BE2C (cell line): ENCODE measurements at regions not wholly inside any gene's neighbourhood (a gene's known extent, or its start where the extent isn't known, plus 50 kb on each side); places are given as distances from the start of the nearest gene placed in this dataset.

Experiments
- DNase-seq: peaks from one replicate; pipeline ENCODE4 v3.0.0-alpha.2; 2020
- H3K27me3 ChIP-seq: fragments of 250-450 bp; sonication (Bioruptor Pico); 2 replicates; pipeline ENCODE4 v1.5.1; 2020; ENCODE audit warnings: mild to moderate bottlenecking
- H3K36me3 ChIP-seq: fragments of 250-450 bp; sonication (Bioruptor Pico); 2 replicates; pipeline ENCODE4 v1.5.1; 2020; ENCODE audit warnings: mild to moderate bottlenecking
- H3K4me1 ChIP-seq: fragments of 250-450 bp; sonication (Bioruptor Pico); 2 replicates; pipeline ENCODE4 v1.5.1; 2020
- H3K4me3 ChIP-seq: 2 replicates; pipeline ENCODE4 v1.5.1; 2011; ENCODE audit warnings: low read depth, low read length
- H3K9me3 ChIP-seq: fragments of 250-450 bp; sonication (Bioruptor Pico); 2 replicates; pipeline ENCODE4 v1.5.1; 2020
- CTCF ChIP-seq: IDR thresholded peaks from 2 replicates; pipeline ENCODE4 v1.5.1; 2012; ENCODE audit warnings: mild to moderate bottlenecking, low read depth, low read length

DNA sequence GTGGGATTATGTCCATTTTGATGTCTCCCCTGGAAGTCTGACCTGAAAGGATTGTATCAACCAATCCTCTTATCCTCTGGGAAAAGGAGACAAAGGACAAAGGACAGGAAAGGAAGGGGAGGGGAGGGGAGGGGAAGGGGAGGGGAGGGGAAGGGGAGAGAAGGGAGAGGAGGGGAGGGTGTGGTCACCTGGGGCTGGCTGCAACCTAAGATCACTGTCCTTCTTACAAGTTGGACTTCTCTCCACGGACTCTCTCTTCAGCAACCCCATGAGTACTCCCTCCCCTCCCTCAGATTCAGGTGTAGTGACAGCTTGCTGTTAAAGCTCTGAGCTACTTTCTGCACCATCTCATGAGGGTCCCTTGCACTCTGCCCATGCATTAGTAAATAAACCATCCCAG, 58.9 kb upstream of the KLHL31 start:
- H3K4me3 ChIP-seq = no peak overlapping the region
- no peaks in the 10 kb centered on the region for H3K36me3 ChIP-seq
- no peaks in the 10 kb centered on the region for H3K9me3 ChIP-seq
- peaks cover 5% of the 10 kb centered on the region for H3K27me3 ChIP-seq
- TF ChIP-seq CTCF = no peak
- no peaks in the 10 kb centered on the region for H3K4me1 ChIP-seq
- DNase-seq = no peak

GRCh38 chr6:53723331-53723730, 57.8 kb upstream of the KLHL31 start:
- Histone ChIP-seq H3K9me3 (no peaks in the 10 kb centered on the region), H3K4me3 (no peak overlapping the region)

DNA sequence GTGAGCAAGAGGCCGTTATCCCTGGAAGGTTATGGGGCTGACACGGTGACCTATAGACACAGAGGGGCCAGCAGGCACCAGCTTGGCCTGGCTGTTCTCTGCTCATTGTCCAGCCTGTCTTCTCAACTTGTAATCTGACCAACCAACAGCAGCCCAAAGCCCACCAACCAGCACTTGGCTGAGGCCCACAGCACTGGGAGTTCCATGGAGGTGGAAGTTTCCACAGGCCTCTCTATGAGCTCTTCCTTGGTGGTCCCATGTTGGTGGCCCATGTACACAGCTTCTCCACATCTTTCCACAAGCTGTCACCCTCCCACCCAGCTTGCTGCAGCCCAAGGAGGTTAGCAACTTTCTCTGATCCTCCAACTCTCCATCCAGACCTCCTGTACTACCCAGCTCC, 56.2 kb upstream of the KLHL31 start:
- DNase-seq = no peak
- H3K4me1 ChIP-seq = no peaks in the 10 kb centered on the region
- H3K4me3 ChIP-seq = no peak overlapping the region
- no peaks in the 10 kb centered on the region for H3K36me3 ChIP-seq
- no peak for TF ChIP-seq CTCF
- H3K9me3 ChIP-seq = no peaks in the 10 kb centered on the region
- peaks cover 9% of the 10 kb centered on the region for H3K27me3 ChIP-seq

More at GRCh38 chr6:53723331-53723730, 57.8 kb upstream of the KLHL31 start:
- no peak for TF ChIP-seq CTCF
- Histone ChIP-seq H3K4me1 (no peaks in the 10 kb centered on the region), H3K27me3 (peaks cover 9% of the 10 kb centered on the region), H3K36me3 (no peaks in the 10 kb centered on the region)
- DNase-seq = no peak

DNA sequence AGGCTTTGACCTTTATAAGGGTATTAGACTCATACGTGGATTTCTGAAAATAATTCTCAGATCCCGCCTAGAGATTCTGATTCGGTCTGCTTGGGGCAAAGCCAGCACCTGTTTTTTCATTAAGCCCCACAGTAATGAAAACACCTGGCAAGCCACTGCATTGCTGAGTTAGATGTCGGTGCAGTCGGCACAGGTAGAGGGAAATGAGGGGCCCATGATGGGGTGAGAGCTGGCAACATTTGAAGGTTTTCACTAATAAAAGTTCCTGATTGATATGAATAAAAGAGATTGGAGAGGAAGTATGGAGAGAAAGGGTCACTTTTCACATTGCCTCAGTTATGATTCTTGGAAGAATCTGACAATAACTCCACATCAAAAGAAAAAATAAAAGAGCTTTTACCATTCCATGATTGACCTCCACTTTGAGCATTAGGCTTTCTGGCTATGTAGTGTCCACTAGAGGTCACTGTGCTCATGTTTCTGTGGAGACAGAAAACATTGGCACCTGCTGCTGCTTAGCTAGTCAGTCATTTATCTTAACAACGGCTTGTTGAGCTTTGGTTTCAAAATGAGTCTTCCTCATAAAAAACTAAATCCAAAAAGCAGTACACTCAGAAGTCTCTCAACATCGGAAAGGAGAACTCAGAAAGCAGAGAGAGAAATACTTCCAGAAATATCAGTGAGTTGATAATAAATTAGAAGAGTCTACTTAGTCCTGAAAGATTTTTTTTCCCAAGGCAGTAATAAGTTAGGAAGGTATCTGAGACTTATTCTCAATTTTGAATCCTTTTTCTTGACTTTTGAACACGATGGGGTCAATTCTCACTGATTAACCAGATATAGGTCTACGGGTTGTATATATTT, 53.3 kb upstream of the KLHL31 start:
- H3K4me3 ChIP-seq = no peak overlapping the region

DNA sequence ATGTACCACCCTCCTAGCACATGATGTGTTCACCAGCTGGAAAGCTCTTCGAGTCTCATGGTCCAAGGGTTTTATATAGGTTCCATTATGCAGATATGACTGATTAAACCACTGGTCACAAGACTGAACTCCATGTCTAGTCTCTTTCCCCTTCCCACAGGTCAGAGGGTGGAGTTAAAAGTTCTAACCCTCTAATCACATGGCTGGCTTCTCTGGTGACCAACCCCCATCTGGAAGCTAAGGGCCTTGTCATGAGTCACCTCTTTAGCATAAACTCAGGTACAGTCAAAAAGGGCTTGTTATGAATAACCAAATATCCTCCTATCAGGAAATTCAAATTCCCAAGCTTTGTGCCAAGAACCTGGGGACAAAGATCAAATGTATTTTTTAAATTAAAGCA, 52.0 kb upstream of the KLHL31 start:
- Histone ChIP-seq H3K4me1 (no peaks in the 10 kb centered on the region), H3K27me3 (peaks cover 13% of the 10 kb centered on the region), H3K36me3 (no peaks in the 10 kb centered on the region), H3K9me3 (no peaks in the 10 kb centered on the region), H3K4me3 (no peak overlapping the region)
- TF ChIP-seq CTCF = no peak
- DNase-seq = no peak

More for the DNA sequence above, 53.3 kb upstream of the KLHL31 start:
- no peaks in the 10 kb centered on the region for H3K36me3 ChIP-seq
- H3K9me3 ChIP-seq = no peaks in the 10 kb centered on the region
- peak; percentile 36 for DNase-seq
- peaks cover 9% of the 10 kb centered on the region for H3K27me3 ChIP-seq
- peak; percentile 88 for TF ChIP-seq CTCF
- H3K4me1 ChIP-seq = no peaks in the 10 kb centered on the region

DNA sequence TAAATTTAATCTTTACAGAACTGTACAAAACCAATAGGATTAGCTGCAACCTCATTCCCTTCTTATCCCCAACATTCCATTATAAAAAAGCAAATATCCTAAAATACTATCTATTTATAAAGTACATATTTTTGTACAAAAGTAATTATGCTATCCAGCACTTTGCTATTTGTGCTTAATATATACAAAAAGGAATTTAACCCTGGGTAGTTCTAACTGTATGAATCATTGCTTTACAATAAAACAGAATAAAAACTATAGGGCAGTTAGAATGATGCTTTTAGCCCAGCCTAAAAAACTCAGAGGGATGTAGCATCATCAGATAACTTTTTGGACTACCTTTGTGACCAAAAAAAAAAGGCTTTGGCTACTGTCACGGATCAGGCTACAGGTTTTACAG, 49.9 kb upstream of the KLHL31 start:
- Histone ChIP-seq H3K36me3 (no peaks in the 10 kb centered on the region), H3K4me1 (no peaks in the 10 kb centered on the region), H3K9me3 (no peaks in the 10 kb centered on the region), H3K27me3 (peaks cover 22% of the 10 kb centered on the region), H3K4me3 (no peak overlapping the region)
- TF ChIP-seq CTCF = no peak
- DNase-seq = no peak
